ENCODE measurements at regions not wholly inside any gene's neighbourhood (a gene's known extent, or its start where the extent isn't known, plus 50 kb on each side); places are given as distances from the start of the nearest gene placed in this dataset.

DNA sequence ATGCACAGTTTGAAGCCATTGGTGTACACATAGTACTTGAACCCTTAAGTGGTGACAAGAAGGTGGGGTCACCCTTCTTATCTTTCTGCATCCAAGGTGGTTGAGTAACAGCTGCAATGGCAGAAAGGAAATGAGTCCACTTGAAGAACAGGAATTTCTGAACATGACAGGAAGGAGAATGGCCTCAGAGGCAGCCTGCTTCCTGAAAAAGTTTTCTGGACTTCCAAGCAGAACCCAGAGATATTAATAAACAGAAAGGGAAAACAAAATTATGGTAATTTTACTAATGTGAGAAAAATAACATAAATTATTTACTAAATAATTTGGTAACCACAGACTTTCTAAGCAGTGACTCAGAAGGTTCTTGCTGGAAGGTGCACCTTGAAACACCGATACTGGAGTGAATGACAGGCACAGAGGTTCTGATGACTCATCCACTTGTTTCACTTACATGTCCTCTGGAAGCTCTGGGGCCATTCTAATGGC lies 119.9 kb upstream of the HS3ST1 start:
- no peak for TF ChIP-seq CTCF (IDR thresholded peaks at IDR 0.05; ENCODE audit: low read depth, low read length)

DNA sequence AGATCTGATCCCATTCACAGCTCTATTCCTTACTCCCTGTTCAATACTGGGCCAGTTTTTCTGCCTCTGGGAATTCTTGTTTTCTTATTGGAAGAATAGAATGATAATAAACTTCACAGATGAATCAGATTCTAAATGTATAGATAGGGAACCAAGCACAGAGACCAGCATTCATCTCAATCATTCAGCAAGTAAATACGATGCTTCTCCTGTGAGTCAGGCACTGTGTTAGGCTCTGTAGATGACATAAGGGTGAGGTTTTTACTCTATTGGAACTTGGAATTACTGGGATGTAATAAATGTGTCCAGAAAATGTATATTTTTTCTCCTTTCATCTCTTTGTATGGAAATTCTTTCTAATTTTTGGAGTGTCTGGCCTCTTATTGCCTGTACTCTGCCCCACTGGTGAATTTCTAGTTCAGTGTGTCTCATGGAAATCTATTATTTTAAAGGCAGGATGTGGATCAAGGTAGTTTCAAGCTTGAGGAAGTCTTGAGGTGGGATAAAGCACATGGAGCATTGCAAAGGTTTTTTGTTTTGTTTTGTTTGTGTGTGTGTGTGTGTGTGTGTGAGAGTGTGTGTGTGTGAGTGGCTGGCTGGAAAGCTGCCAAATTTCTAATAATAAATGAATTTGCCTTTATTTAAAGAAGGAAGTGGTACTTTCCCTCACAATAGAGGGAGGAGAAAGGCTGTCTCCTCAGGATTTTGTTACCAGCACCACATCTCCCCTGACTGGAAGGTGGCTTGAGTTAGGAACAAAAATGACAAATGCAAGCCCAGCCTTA lies 117.9 kb upstream of the HS3ST1 start:
- DNase-seq (ENCODE audit: extremely low read depth, low read depth): no peak

More for the DNA sequence above, 119.9 kb upstream of the HS3ST1 start:
- no peak for DNase-seq (ENCODE audit: extremely low read depth, low read depth)

DNA sequence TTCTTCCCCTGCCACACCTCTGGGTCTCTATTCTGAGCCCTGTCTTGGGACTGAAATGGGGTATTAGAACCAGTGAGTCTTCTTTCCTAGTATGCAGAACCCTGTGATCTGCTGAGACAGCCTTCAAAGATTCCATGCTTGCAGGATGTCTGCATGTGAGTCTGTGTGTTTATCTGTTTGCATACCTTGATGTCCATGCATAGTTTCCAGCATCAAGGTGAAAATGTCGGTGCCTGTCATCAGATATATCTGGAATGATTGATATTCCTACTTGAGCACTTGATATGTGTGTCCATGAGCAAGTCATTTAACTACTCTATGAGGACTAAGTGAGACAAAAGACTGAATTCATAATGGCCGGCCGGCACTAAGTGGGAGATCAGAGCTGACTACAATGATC lies 117.0 kb upstream of the HS3ST1 start:
- TF ChIP-seq CTCF (IDR thresholded peaks at IDR 0.05; ENCODE audit: low read depth, low read length): no peak
- no peak for DNase-seq (ENCODE audit: extremely low read depth, low read depth)

More for the DNA sequence above, 117.9 kb upstream of the HS3ST1 start:
- no peak for TF ChIP-seq CTCF (IDR thresholded peaks at IDR 0.05; ENCODE audit: low read depth, low read length)

DNA sequence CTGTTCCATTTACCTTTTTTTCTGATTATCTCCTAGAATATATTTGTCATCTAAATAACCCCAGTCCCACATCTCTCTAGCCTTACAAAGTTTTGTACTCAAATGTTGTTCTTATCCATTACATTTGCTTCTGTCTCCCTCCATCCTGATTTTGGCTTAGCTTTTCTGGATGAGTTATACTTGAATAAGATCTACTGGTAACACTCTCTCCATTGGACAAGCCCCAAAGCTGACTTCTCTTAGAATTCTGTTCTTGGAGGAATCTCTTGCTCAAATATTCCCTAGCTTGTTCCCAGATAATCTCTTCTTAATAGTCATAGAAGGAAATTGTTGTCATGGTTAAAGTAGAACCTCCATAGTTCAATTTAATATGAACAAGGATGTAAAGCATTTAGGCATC lies 115.5 kb upstream of the HS3ST1 start:
- TF ChIP-seq CTCF (IDR thresholded peaks at IDR 0.05; ENCODE audit: low read depth, low read length): no peak

DNA sequence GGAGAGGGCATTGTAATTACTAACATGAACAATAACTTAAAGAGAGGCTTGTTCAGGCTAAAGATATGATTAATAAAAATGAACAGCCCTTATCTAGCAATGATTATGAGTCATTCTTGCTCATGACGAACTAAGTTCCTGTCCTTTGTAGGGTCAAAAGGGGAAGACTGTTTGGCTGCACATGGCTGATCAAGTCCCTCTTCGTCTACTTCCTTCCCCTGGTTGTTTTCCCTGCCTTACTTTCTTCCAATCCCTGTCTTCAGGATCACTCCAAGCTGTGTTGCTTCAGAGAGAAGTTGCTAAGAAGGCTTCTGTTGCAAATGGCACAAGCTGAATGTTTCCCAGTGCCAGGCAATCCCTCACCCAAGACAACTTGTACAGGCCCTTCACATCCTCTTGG lies 115.0 kb upstream of the HS3ST1 start:
- TF ChIP-seq CTCF (IDR thresholded peaks at IDR 0.05; ENCODE audit: low read depth, low read length): no peak
- DNase-seq (ENCODE audit: extremely low read depth, low read depth): no peak

More for the DNA sequence above, 115.5 kb upstream of the HS3ST1 start:
- no peak for DNase-seq (ENCODE audit: extremely low read depth, low read depth)

DNA sequence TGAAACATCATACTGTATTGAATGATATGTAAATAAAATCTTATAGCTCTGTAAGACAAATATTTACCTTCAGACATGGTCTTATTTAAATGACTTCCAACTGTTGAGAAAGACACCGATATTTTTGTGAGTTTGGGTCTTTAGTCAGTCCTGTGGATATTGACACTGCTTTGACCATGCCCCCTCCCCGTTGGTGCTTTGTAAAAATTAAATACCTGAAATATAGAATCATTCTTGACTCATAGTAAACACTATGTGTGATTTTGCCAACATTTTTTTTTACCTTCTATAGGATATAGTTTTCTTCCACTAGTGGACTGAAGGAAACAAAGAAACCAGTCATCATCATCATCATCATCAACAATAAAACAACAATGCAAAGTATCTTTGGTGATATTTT lies 114.3 kb upstream of the HS3ST1 start:
- TF ChIP-seq CTCF (IDR thresholded peaks at IDR 0.05; ENCODE audit: low read depth, low read length): no peak
- DNase-seq (ENCODE audit: extremely low read depth, low read depth): no peak

- DNase-seq (ENCODE audit: extremely low read depth, low read depth): no peak
These were observed 109.2 kb upstream of the HS3ST1 start for GRCh38 chr4:11537846-11538245.

More at GRCh38 chr4:11537846-11538245, 109.2 kb upstream of the HS3ST1 start:
- TF ChIP-seq CTCF (IDR thresholded peaks at IDR 0.05; ENCODE audit: low read depth, low read length): no peak
